ENCODE measurements at regions not wholly inside any gene's neighbourhood (a gene's known extent, or its start where the extent isn't known, plus 50 kb on each side); places are given as distances from the start of the nearest gene placed in this dataset.
A peak's percentile ranks its signal among the peaks of the same experiment; 100 is the strongest.

DNA sequence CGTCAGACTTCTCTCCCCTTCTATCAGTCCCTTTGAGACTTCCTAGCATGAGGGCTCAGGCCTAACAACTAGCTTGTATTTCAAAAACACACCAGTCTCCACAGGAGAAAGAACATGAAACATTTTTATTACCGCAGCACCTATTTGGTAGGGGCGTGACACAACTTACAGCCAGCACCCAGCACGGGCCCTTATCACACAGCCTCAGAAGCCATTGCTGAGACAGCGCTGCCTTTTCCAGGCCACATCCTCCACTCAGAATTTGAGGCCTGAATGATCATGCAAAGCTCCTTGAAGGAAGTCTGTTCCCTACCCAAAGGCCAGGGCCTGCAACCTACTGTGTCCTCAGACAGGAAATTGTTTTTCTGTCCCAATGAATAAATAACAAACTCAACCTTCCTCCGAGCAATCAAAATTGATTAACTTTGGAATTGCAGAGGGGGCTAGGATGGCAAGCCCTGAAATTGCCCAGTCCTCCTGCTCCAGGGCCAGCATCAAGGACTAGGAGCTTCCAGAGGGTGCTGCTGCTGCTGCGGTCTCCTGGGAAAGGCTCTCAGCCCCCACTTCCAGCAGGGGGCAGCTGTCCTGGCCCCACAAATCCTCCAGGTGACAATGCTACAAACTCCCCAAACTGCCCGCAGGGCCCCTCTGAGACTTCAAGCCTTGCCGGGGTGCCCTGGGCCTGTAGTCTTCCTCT, 94.3 kb upstream of the GALNT2 start:
- TF ChIP-seq, protein P1, sequence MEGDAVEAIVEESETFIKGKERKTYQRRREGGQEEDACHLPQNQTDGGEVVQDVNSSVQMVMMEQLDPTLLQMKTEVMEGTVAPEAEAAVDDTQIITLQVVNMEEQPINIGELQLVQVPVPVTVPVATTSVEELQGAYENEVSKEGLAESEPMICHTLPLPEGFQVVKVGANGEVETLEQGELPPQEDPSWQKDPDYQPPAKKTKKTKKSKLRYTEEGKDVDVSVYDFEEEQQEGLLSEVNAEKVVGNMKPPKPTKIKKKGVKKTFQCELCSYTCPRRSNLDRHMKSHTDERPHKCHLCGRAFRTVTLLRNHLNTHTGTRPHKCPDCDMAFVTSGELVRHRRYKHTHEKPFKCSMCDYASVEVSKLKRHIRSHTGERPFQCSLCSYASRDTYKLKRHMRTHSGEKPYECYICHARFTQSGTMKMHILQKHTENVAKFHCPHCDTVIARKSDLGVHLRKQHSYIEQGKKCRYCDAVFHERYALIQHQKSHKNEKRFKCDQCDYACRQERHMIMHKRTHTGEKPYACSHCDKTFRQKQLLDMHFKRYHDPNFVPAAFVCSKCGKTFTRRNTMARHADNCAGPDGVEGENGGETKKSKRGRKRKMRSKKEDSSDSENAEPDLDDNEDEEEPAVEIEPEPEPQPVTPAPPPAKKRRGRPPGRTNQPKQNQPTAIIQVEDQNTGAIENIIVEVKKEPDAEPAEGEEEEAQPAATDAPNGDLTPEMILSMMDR (IDR thresholded peaks at IDR 0.05), result peak in 3 of 6 experiments; percentile 20 to 26 (median 22)
- no peak for TF ChIP-seq POLR2A (IDR thresholded peaks at IDR 0.05)

All from Peyer's patch (tissue), 4 donors.